AG09319 (cell line): ENCODE measurements at regions not wholly inside any gene's neighbourhood (a gene's known extent, or its start where the extent isn't known, plus 50 kb on each side); places are given as distances from the start of the nearest gene placed in this dataset.

Source experiments
- DNase-seq: peaks from one replicate; pipeline ENCODE4 v3.0.0-alpha.2; 2010; ENCODE audit warnings: low read depth; ENCODE audit errors: extremely low read depth
- TF ChIP-seq, protein P1 (sequence below): IDR thresholded peaks from 2 replicates; pipeline ENCODE4 v1.5.1; 2011; ENCODE audit warnings: low read depth, mild to moderate bottlenecking, inconsistent platforms, low read length, moderate library complexity

- DNase-seq, result no peak
- TF ChIP-seq, protein P1, sequence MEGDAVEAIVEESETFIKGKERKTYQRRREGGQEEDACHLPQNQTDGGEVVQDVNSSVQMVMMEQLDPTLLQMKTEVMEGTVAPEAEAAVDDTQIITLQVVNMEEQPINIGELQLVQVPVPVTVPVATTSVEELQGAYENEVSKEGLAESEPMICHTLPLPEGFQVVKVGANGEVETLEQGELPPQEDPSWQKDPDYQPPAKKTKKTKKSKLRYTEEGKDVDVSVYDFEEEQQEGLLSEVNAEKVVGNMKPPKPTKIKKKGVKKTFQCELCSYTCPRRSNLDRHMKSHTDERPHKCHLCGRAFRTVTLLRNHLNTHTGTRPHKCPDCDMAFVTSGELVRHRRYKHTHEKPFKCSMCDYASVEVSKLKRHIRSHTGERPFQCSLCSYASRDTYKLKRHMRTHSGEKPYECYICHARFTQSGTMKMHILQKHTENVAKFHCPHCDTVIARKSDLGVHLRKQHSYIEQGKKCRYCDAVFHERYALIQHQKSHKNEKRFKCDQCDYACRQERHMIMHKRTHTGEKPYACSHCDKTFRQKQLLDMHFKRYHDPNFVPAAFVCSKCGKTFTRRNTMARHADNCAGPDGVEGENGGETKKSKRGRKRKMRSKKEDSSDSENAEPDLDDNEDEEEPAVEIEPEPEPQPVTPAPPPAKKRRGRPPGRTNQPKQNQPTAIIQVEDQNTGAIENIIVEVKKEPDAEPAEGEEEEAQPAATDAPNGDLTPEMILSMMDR, result no peak
Observed at GRCh38 chr9:89799766-89800165, 195.0 kb downstream of the GADD45G start.

DNA sequence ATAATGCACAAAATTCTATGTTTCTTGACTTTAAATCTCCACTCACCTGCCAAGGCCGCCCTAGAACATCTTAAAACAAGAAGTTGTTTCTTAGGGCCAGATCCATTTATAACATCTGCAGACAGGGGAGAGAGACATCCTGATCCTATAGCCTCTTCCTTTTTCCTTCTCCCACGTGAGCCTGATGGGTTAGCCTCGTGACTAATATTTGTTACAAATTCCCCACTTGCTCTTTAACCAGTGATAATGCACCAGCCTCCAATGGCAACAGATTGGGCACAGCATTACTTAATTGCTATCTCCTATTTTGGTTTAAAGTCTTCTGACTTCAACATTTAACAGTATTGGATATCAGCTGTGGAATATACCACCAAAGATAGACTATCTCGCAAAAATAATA is 196.5 kb downstream of the GADD45G start:
- TF ChIP-seq, protein P1, result no peak
- DNase-seq, result no peak

- TF ChIP-seq, protein P1, result no peak
- DNase-seq, result no peak
Observed at GRCh38 chr9:89801742-89802670, 197.2 kb downstream of the GADD45G start.

DNA sequence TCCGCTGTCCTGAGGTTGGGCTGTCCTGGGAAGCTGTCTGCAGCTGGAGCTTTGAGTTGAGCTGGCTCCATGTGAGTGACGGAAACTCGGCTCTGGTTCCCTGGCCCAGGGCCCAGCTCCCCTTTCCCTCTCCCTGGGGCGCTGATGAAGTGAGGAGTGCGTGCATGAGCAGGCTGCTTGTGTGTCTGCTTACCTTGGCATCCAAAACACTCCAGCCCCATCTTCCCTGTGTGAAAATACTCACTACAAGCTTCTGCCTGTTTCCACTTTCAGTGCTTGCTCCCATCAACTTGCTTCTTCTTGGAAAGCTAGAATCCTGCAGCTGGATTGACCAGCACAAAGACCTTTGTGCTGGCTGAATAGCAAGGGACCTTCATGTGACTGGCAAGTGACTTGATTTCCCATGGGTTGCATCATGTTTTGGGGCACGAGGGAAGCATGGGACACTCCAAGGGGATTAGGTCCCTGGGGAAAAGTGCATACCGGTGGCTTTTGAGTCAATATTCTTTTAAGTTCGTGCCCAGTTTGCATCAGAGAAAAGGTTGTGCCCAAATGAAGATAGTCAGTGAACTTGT is 198.1 kb downstream of the GADD45G start:
- DNase-seq, result no peak
- TF ChIP-seq, protein P1, result no peak

GRCh38 chr9:89803403-89803802 is 198.6 kb downstream of the GADD45G start:
- no peak for DNase-seq
- TF ChIP-seq, protein P1, result no peak

- TF ChIP-seq, protein P1, result no peak
- DNase-seq, result no peak
Observed at GRCh38 chr9:89804766-89805531, 200.1 kb downstream of the GADD45G start.
